Upper lobe of right lung (tissue), 1 donor: ENCODE measurements at regions not wholly inside any gene's neighbourhood (a gene's known extent, or its start where the extent isn't known, plus 50 kb on each side); places are given as distances from the start of the nearest gene placed in this dataset.

ENCODE experiments used
- ATAC-seq: fragments of 200-7000 bp; cut with Tn5 transposase; one replicate; pipeline ENCODE4 v1.9.1; 2020; ENCODE audit warnings: mild to moderate bottlenecking, moderate library complexity
- DNase-seq: peaks from one replicate; pipeline ENCODE4 v3.0.0-alpha.2; 2020
- H3K27ac ChIP-seq: fragments of 200-600 bp; one replicate; pipeline ENCODE4 v1.8.0; 2022
- H3K27me3 ChIP-seq: fragments of 200-600 bp; one replicate; pipeline ENCODE4 v1.8.0; 2022; ENCODE audit warnings: mild to moderate bottlenecking
- H3K36me3 ChIP-seq: fragments of 200-600 bp; one replicate; pipeline ENCODE4 v1.8.0; 2022
- H3K4me1 ChIP-seq: fragments of 200-600 bp; one replicate; pipeline ENCODE4 v1.8.0; 2022
- H3K4me3 ChIP-seq: fragments of 200-600 bp; one replicate; pipeline ENCODE4 v1.8.0; 2022; ENCODE audit warnings: mild to moderate bottlenecking
- H3K9me3 ChIP-seq: fragments of 200-600 bp; one replicate; pipeline ENCODE4 v1.8.0; 2022
- CTCF ChIP-seq: fragments of 200-600 bp; IDR thresholded peaks from one replicate; pipeline ENCODE4 v1.8.0; 2022; ENCODE audit warnings: antibody characterized with exemption
- intact Hi-C: fragments of 100-400 bp; cut with DNase I; formaldehyde crosslinking; loops from one replicate; pipeline ENCODE4 v1.11.0; 2022
- donor health status: DM: no; HTN: yes; CAD: no; lungs with severe emphysema.

GRCh38 chr6:14804785-14805210 is 441.1 kb upstream of the JARID2 start:
- Histone ChIP-seq H3K4me1 (peaks cover 5% of the 10 kb centered on the region), H3K27ac (no peak overlapping the region), H3K36me3 (no peaks in the 10 kb centered on the region), H3K4me3 (no peak overlapping the region), H3K27me3 (no peaks in the 10 kb centered on the region), H3K9me3 (no peaks in the 10 kb centered on the region)
- ATAC-seq (peak; percentile 30), DNase-seq (peak; percentile 77)
- TF ChIP-seq CTCF, result no peak
- intact Hi-C loops, result no loop called here

- no peaks in the 10 kb centered on the region for H3K36me3 ChIP-seq
- H3K4me3 ChIP-seq, result no peak overlapping the region
- no peaks in the 10 kb centered on the region for H3K27me3 ChIP-seq
- DNase-seq (no peak), ATAC-seq (no peak)
- TF ChIP-seq CTCF, result no peak
- H3K27ac ChIP-seq, result no peak overlapping the region
- H3K4me1 ChIP-seq, result peaks cover 5% of the 10 kb centered on the region
- intact Hi-C loops, result no loop called here
- H3K9me3 ChIP-seq, result no peaks in the 10 kb centered on the region
These were observed 439.8 kb upstream of the JARID2 start for GRCh38 chr6:14806101-14806500.

- no peaks in the 10 kb centered on the region for H3K36me3 ChIP-seq
- ATAC-seq (no peak), DNase-seq (no peak)
- peaks cover 5% of the 10 kb centered on the region for H3K4me1 ChIP-seq
- H3K4me3 ChIP-seq, result no peak overlapping the region
- intact Hi-C loops, result no loop called here
- H3K27me3 ChIP-seq, result no peaks in the 10 kb centered on the region
- H3K27ac ChIP-seq, result no peak overlapping the region
- TF ChIP-seq CTCF, result no peak
- no peaks in the 10 kb centered on the region for H3K9me3 ChIP-seq
These were observed 438.7 kb upstream of the JARID2 start for GRCh38 chr6:14807130-14807529.

GRCh38 chr6:14807971-14808370 is 437.9 kb upstream of the JARID2 start:
- Histone ChIP-seq H3K4me3 (no peak overlapping the region), H3K9me3 (no peaks in the 10 kb centered on the region), H3K36me3 (no peaks in the 10 kb centered on the region), H3K27ac (no peak overlapping the region), H3K4me1 (peaks cover 5% of the 10 kb centered on the region), H3K27me3 (no peaks in the 10 kb centered on the region)
- TF ChIP-seq CTCF, result no peak
- intact Hi-C loops, result no loop called here
- ATAC-seq (no peak), DNase-seq (no peak)

GRCh38 chr6:14810021-14810420 is 435.8 kb upstream of the JARID2 start:
- Histone ChIP-seq H3K4me3 (no peak overlapping the region), H3K4me1 (no peaks in the 10 kb centered on the region), H3K27me3 (no peaks in the 10 kb centered on the region), H3K36me3 (no peaks in the 10 kb centered on the region), H3K27ac (no peak overlapping the region), H3K9me3 (no peaks in the 10 kb centered on the region)
- intact Hi-C loops, result no loop called here
- TF ChIP-seq CTCF, result no peak
- ATAC-seq, result no peak
- no peak for DNase-seq

GRCh38 chr6:14811775-14812428 is 434.0 kb upstream of the JARID2 start:
- intact Hi-C loops, result no loop called here
- Histone ChIP-seq H3K27ac (no peak overlapping the region), H3K4me3 (no peak overlapping the region), H3K36me3 (no peaks in the 10 kb centered on the region), H3K4me1 (no peaks in the 10 kb centered on the region), H3K9me3 (no peaks in the 10 kb centered on the region), H3K27me3 (no peaks in the 10 kb centered on the region)
- TF ChIP-seq CTCF, result no peak
- DNase-seq (no peak), ATAC-seq (no peak)
